MCF 10A (cell line): ENCODE measurements at regions not wholly inside any gene's neighbourhood (a gene's known extent, or its start where the extent isn't known, plus 50 kb on each side); places are given as distances from the start of the nearest gene placed in this dataset.
A peak's percentile ranks its signal among the peaks of the same experiment; 100 is the strongest.

Experiments
- BruUV-seq: library from RNA; stranded (reverse); fragments of 400-500 nt; replicated peaks from 2 replicates; lab custom pipeline; 2021; lab: Mats Ljungman, UMichigan
- CTCF ChIA-PET: fragments of 300-600 bp; sonication (Branson Sonifier 250); formaldehyde crosslinking; extraction: SDS; loops from one replicate; lab custom pipeline; 2021; ENCODE audit warnings: antibody characterized with exemption, inconsistent platforms; lab: Yijun Ruan, JAX
- POLR2A ChIA-PET: fragments of 300-600, 350-650 bp; sonication (Branson Sonifier 250); formaldehyde crosslinking; extraction: SDS; loops from one replicate; lab custom pipeline; 2020; ENCODE audit warnings: antibody characterized with exemption, inconsistent platforms; lab: Yijun Ruan, JAX
- DNase-seq: peaks from one replicate; pipeline ENCODE4 v3.0.0-alpha.2; 2018; ENCODE audit not compliant: unreplicated experiment
- H3K27ac Mint-ChIP-seq: one replicate; pipeline ENCODE4 v1.8.0; 2022; ENCODE audit warnings: mild to moderate bottlenecking, low read depth, mixed read lengths; ENCODE audit not compliant: unreplicated experiment
- H3K27me3 Mint-ChIP-seq: one replicate; pipeline ENCODE4 v1.8.0; 2022; ENCODE audit warnings: mixed read lengths; ENCODE audit not compliant: insufficient read depth, unreplicated experiment
- H3K36me3 Mint-ChIP-seq: one replicate; pipeline ENCODE4 v1.8.0; 2022; ENCODE audit warnings: mild to moderate bottlenecking, moderate library complexity, mixed read lengths; ENCODE audit not compliant: insufficient read depth, unreplicated experiment
- H3K4me1 Mint-ChIP-seq: one replicate; pipeline ENCODE4 v1.8.0; 2022; ENCODE audit warnings: mixed read lengths; ENCODE audit not compliant: insufficient read depth, unreplicated experiment
- H3K4me3 Mint-ChIP-seq: one replicate; pipeline ENCODE4 v1.8.0; 2022; ENCODE audit warnings: mild to moderate bottlenecking, moderate library complexity, mixed read lengths; ENCODE audit not compliant: unreplicated experiment
- H3K9me3 Mint-ChIP-seq: one replicate; pipeline ENCODE4 v1.8.0; 2022; ENCODE audit warnings: mixed read lengths; ENCODE audit not compliant: unreplicated experiment
- CTCF ChIP-seq: fragments of 200-600 bp; IDR thresholded peaks from one replicate; pipeline ENCODE4 v1.8.0; 2022; ENCODE audit warnings: antibody characterized with exemption, mild to moderate bottlenecking; ENCODE audit not compliant: unreplicated experiment
- intact Hi-C: fragments of 100-400 bp; cut with micrococcal nuclease; formaldehyde crosslinking; loops from 2 replicates; pipeline ENCODE4 v1.14.1; 2022

- no TSS peak for BruUV-seq
- intact Hi-C loops: no loop called here
- Mint-ChIP-seq H3K27me3 (no peaks in the 10 kb centered on the region), H3K4me1 (peaks cover 16% of the 10 kb centered on the region), H3K36me3 (no peaks in the 10 kb centered on the region), H3K27ac (peak overlapping the region; percentile 74), H3K9me3 (no peaks in the 10 kb centered on the region), H3K4me3 (peak overlapping the region; percentile 73)
- no peak for TF ChIP-seq CTCF
- POLR2A ChIA-PET: interaction anchor here (0.6 to 3.6 kb wide), 10 partner anchors 8 to 635 kb away, joined by 3 to 17 read pairs (median 4); partner anchors contain the start of gene ZBTB18
- DNase-seq: peak; percentile 90
- CTCF ChIA-PET: interaction anchor here (0.6 to 1.6 kb wide), 11 partner anchors 9 to 958 kb away, joined by 3 to 4 read pairs (median 3); no protein-coding TSS in a partner anchor
Observed at GRCh38 chr1:244231572-244232315, 180.7 kb downstream of the ZBTB18 start.

GRCh38 chr1:244234009-244234643, 183.0 kb downstream of the ZBTB18 start:
- ChIA-PET POLR2A (interaction anchor here (1.3 kb wide), 1 partner anchor 386 kb away, joined by 3 read pairs; no protein-coding TSS in a partner anchor), CTCF (interaction anchor here (0.8 to 1.4 kb wide), 3 partner anchors 8 to 486 kb away, joined by 3 to 7 read pairs (median 7); no protein-coding TSS in a partner anchor)
- no peak for TF ChIP-seq CTCF
- H3K4me3 Mint-ChIP-seq: no peak overlapping the region
- no peaks in the 10 kb centered on the region for H3K36me3 Mint-ChIP-seq
- no TSS peak for BruUV-seq
- DNase-seq: no peak
- H3K27ac Mint-ChIP-seq: no peak overlapping the region
- H3K27me3 Mint-ChIP-seq: no peaks in the 10 kb centered on the region
- H3K4me1 Mint-ChIP-seq: peaks cover 18% of the 10 kb centered on the region
- intact Hi-C loops: no loop called here
- H3K9me3 Mint-ChIP-seq: no peaks in the 10 kb centered on the region

- peaks cover 23% of the 10 kb centered on the region for H3K4me1 Mint-ChIP-seq
- H3K27ac Mint-ChIP-seq: no peak overlapping the region
- no peak for TF ChIP-seq CTCF
- CTCF ChIA-PET: interaction anchor here (0.6 to 1.0 kb wide), 3 partner anchors 25 to 526 kb away, joined by 3 read pairs; no protein-coding TSS in a partner anchor
- POLR2A ChIA-PET: interaction anchor here (1.3 kb wide), 1 partner anchor 387 kb away, joined by 3 read pairs; no protein-coding TSS in a partner anchor
- BruUV-seq: no TSS peak
- H3K36me3 Mint-ChIP-seq: no peaks in the 10 kb centered on the region
- DNase-seq: no peak
- no peaks in the 10 kb centered on the region for H3K27me3 Mint-ChIP-seq
- no peaks in the 10 kb centered on the region for H3K9me3 Mint-ChIP-seq
- no peak overlapping the region for H3K4me3 Mint-ChIP-seq
- intact Hi-C loops: loop anchor here (5.0 kb wide), 1 partner anchor 73 kb away; no protein-coding TSS in a partner anchor
Observed at GRCh38 chr1:244235157-244235556, 184.1 kb downstream of the ZBTB18 start.

GRCh38 chr1:244236101-244236500, 185.0 kb downstream of the ZBTB18 start:
- DNase-seq: no peak
- BruUV-seq: no TSS peak
- Mint-ChIP-seq H3K9me3 (no peaks in the 10 kb centered on the region), H3K27me3 (no peaks in the 10 kb centered on the region), H3K27ac (no peak overlapping the region), H3K36me3 (no peaks in the 10 kb centered on the region), H3K4me3 (no peak overlapping the region), H3K4me1 (peaks cover 17% of the 10 kb centered on the region)
- intact Hi-C loops: loop anchor here (5.0 kb wide), 1 partner anchor 74 kb away; no protein-coding TSS in a partner anchor
- POLR2A ChIA-PET: interaction anchor here (0.7 kb wide), 1 partner anchor 157 kb away, joined by 3 read pairs; no protein-coding TSS in a partner anchor
- CTCF ChIA-PET: interaction anchor here (0.6 to 0.9 kb wide), 2 partner anchors 32 to 185 kb away, joined by 3 read pairs; no protein-coding TSS in a partner anchor
- no peak for TF ChIP-seq CTCF
